C4-2B (cell line): ENCODE measurements at regions not wholly inside any gene's neighbourhood (a gene's known extent, or its start where the extent isn't known, plus 50 kb on each side); places are given as distances from the start of the nearest gene placed in this dataset.

Experiments used
- ZFX ChIP-seq: fragments of 450-650 bp; IDR thresholded peaks from 2 replicates; pipeline ENCODE4 v1.6.1; 2017
- TF ChIP-seq, protein P1 (sequence below): fragments of 450-650 bp; conservative IDR thresholded peaks from 2 replicates; pipeline ENCODE4 v1.5.1; 2017; ENCODE audit warnings: mild to moderate bottlenecking

DNA sequence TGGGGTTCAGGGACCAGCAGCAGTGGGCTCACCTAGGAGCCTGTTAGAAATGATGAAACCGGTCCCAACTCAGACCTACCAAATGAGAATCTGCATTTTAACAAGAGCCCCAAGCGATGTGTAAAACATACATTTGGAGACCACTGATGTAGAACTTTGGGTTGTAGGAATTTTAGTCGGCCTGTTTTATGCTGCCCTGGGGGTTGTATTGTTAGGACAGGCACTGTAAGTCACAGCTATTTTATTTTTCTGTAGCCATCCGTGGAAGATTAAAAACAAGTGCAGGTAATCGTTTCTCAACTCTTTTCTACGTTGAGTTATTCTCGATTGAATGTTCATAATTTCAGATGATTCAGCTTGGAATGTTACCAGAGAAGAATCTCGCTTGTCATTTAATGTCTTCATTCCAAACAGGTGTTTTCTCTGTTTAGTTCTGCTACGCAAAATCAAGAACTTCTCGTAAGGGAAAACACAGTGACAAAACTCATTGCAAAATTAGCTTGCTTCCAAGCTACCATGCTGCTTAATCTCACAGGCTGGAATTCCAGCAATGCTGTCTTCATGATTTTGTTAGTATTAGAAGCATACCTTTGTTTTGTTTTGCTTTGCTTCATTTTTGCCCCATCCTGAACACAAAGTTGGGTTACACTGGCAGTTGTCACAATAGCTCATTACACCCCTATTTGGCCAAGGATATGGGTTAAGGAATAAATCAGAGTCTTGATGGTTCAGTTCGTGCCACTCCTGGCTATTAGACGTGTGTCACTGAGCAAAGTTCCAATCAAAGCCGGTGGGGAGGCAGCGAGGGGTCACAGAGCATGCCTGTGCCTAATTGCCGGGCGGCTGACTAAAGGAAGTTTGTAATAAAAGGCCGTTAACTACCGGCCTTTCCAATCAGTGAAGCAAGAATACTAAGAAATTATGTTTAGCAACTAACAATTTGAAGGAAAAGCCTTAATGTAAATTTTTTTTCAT, 676.9 kb downstream of the GATA3 start:
- TF ChIP-seq, protein P1, sequence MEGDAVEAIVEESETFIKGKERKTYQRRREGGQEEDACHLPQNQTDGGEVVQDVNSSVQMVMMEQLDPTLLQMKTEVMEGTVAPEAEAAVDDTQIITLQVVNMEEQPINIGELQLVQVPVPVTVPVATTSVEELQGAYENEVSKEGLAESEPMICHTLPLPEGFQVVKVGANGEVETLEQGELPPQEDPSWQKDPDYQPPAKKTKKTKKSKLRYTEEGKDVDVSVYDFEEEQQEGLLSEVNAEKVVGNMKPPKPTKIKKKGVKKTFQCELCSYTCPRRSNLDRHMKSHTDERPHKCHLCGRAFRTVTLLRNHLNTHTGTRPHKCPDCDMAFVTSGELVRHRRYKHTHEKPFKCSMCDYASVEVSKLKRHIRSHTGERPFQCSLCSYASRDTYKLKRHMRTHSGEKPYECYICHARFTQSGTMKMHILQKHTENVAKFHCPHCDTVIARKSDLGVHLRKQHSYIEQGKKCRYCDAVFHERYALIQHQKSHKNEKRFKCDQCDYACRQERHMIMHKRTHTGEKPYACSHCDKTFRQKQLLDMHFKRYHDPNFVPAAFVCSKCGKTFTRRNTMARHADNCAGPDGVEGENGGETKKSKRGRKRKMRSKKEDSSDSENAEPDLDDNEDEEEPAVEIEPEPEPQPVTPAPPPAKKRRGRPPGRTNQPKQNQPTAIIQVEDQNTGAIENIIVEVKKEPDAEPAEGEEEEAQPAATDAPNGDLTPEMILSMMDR: no peak
- no peak for TF ChIP-seq ZFX
